A549 (cell line): ENCODE measurements at regions not wholly inside any gene's neighbourhood (a gene's known extent, or its start where the extent isn't known, plus 50 kb on each side); places are given as distances from the start of the nearest gene placed in this dataset.
A peak's percentile ranks its signal among the peaks of the same experiment; 100 is the strongest.

ENCODE experiments used
- ATAC-seq, 2 experiments: fragments of 200-7000 bp in 1 of 2; fragments of >200 bp in 1 of 2; cut with Nextera tagmentation in 1 of 2; cut with Tn5 transposase in 1 of 2; 3 replicates each; pipeline versions ENCODE4 v1.8.0 to v1.9.1; 2018 to 2020; ENCODE audit warnings: mild to moderate bottlenecking in 1 of 2, moderate library complexity in 1 of 2
- CTCF ChIA-PET: fragments of 300-600 bp; sonication (Branson Sonifier 250); formaldehyde crosslinking; extraction: SDS; loops from one replicate; lab custom pipeline; 2021; ENCODE audit warnings: antibody characterized with exemption, inconsistent platforms; lab: Yijun Ruan, JAX
- POLR2A ChIA-PET: fragments of 350-600 bp; formaldehyde crosslinking; extraction: SDS; loops from one replicate; lab custom pipeline; 2021; ENCODE audit warnings: antibody characterized with exemption, inconsistent platforms; lab: Yijun Ruan, JAX
- DNase-seq, 2 experiments: peaks; one replicate each; pipeline versions ENCODE4 v3.0.0 to v3.0.0-alpha.2; 2011 to 2016; ENCODE audit warnings: low read depth in 1 of 2, low spot score in 1 of 2
- FAIRE-seq: peaks from 2 replicates; lab custom pipeline; 2011; peaks lifted over from hg19 to GRCh38; lab: Jason Lieb, UNC
- H3K27ac ChIP-seq, 2 experiments: fragments of >200 bp; sonication (Bioruptor Twin); formaldehyde crosslinking; 3 replicates each; pipeline ENCODE4 v1.5.1; 2016 to 2017
- H3K4me1 ChIP-seq: fragments of >200 bp; sonication (Bioruptor Twin); formaldehyde crosslinking; 3 replicates; pipeline ENCODE4 v1.6.1; 2016
- H3K4me2 ChIP-seq: fragments of >200 bp; sonication (Bioruptor Twin); formaldehyde crosslinking; 3 replicates; pipeline ENCODE4 v1.6.1; 2016
- H3K4me3 ChIP-seq: fragments of >200 bp; sonication (Bioruptor Twin); formaldehyde crosslinking; 3 replicates; pipeline ENCODE4 v1.5.1; 2016
- H3K9me3 ChIP-seq: fragments of >200 bp; sonication (Bioruptor Twin); formaldehyde crosslinking; 3 replicates; pipeline ENCODE4 v1.6.1; 2016
- BHLHE40 ChIP-seq: IDR thresholded peaks from 2 replicates; pipeline ENCODE4 v1.6.1; 2012; ENCODE audit warnings: low read depth, low read length, inconsistent platforms
- CEBPB ChIP-seq, 2 experiments: fragments of >200 bp in 1 of 2; sonication (Bioruptor Twin) in 1 of 2; formaldehyde crosslinking in 1 of 2; IDR thresholded peaks; 2 replicates each; pipeline ENCODE4 v1.6.1; 2012 to 2016
- CTCF ChIP-seq: fragments of >200 bp; sonication (Bioruptor Twin); formaldehyde crosslinking; IDR thresholded peaks from 3 replicates; pipeline ENCODE4 v1.5.1; 2016
- HOXB13 ChIP-seq: fragments of 250-450 bp; sonication (Bioruptor Pico); IDR thresholded peaks from 2 replicates; pipeline ENCODE4 v1.5.0; 2020; ENCODE audit warnings: low read depth, mild to moderate bottlenecking, moderate library complexity
- MAX ChIP-seq: IDR thresholded peaks from 2 replicates; pipeline ENCODE4 v1.6.1; 2012
- MAZ ChIP-seq: fragments of 150-350 bp; IDR thresholded peaks from 2 replicates; pipeline ENCODE4 v1.6.1; 2014; ENCODE audit warnings: antibody characterized with exemption, low read depth, low read length, borderline replicate concordance
- MYC ChIP-seq: IDR thresholded peaks from 2 replicates; pipeline ENCODE4 v1.6.1; 2012; ENCODE audit warnings: mild to moderate bottlenecking, inconsistent platforms, low read length, improper control_type of control experiment, borderline replicate concordance
- RAD21 ChIP-seq, 2 experiments: fragments of >200 bp in 1 of 2; sonication (Bioruptor Twin) in 1 of 2; formaldehyde crosslinking in 1 of 2; IDR thresholded peaks in 1 of 2; conservative IDR thresholded peaks in 1 of 2; 2 replicates in 1 of 2; 3 replicates in 1 of 2; pipeline ENCODE4 v1.6.1; 2012 to 2018; ENCODE audit warnings: inconsistent platforms in 1 of 2
- RFX5 ChIP-seq: fragments of 450-650 bp; IDR thresholded peaks from 2 replicates; pipeline ENCODE4 v1.7.1; 2014; ENCODE audit warnings: antibody characterized with exemption, mild to moderate bottlenecking, moderate library complexity
- SMC3 ChIP-seq: fragments of >200 bp; sonication (Bioruptor Twin); formaldehyde crosslinking; IDR thresholded peaks from 3 replicates; pipeline ENCODE4 v1.6.1; 2018; ENCODE audit warnings: inconsistent platforms
- USF2 ChIP-seq: fragments of 450-650 bp; IDR thresholded peaks from 2 replicates; pipeline ENCODE4 v1.6.1; 2014; ENCODE audit warnings: antibody characterized with exemption
- ZSCAN20 ChIP-seq: fragments of 250-450 bp; sonication (Bioruptor Pico); IDR thresholded peaks from 2 replicates; pipeline ENCODE4 v1.8.0; 2022; ENCODE audit warnings: mild to moderate bottlenecking, moderate library complexity
- WGBS: methylation state at CpG from one replicate; pipeline ENCODE4 v1.1.6; 2017; ENCODE audit errors: missing lambda C conversion rate; 5-methylcytosine and 5-hydroxymethylcytosine counted together
- TF ChIP-seq, protein P1 (sequence below): fragments of >200 bp; sonication (Bioruptor Twin); formaldehyde crosslinking; IDR thresholded peaks from 3 replicates; pipeline ENCODE4 v1.6.1; 2016

- H3K4me3 ChIP-seq: no peak overlapping the region
- no peak for FAIRE-seq
- TF ChIP-seq MAZ: no peak
- TF ChIP-seq ZSCAN20: no peak
- no peak for TF ChIP-seq HOXB13
- no peak overlapping the region for H3K4me2 ChIP-seq
- peak overlapping the region in 1 of 2 experiments; percentile 78; a peak in 3 of 6 replicates for H3K27ac ChIP-seq
- peak in 1 of 2 experiments; percentile 20; a peak in 1 of 6 replicates for ATAC-seq
- no peak for DNase-seq
- WGBS: 83% methylated on average over 1 of the region's 1 CpG
- no peaks in the 10 kb centered on the region for H3K9me3 ChIP-seq
- H3K4me1 ChIP-seq: peaks cover 21% of the 10 kb centered on the region
- ChIA-PET CTCF (interaction anchor here (0.9 to 8.3 kb wide), 25 partner anchors 9 to 486 kb away, joined by 3 to 172 read pairs (median 4); partner anchors contain the start of gene STAT1), POLR2A (no interaction called here)
These were observed 177.4 kb upstream of the NABP1 start for GRCh38 chr2:191500566-191500883.

- FAIRE-seq (no peak), DNase-seq (no peak)
- Histone ChIP-seq H3K27ac (peak overlapping the region; percentile 37 to 78), H3K4me2 (peak overlapping the region; percentile 3; the same call in 1 of the 3 replicates)
- no peak for TF ChIP-seq CEBPB (IDR thresholded peaks at IDR 0.05)
- TF ChIP-seq, all 56 proteins: peak for 0
- no peak overlapping the region for H3K4me3 ChIP-seq
- no peaks in the 10 kb centered on the region for H3K9me3 ChIP-seq
- ATAC-seq: peak; percentile 40 to 58; a peak in 4 of 6 replicates
- 53% methylated on average over 9 of the region's 9 CpGs for WGBS
- CTCF ChIA-PET: interaction anchor here (0.6 to 8.3 kb wide), 67 partner anchors 8 to 555 kb away, joined by 3 to 172 read pairs (median 4); partner anchors contain the start of genes MYO1B and STAT1
- POLR2A ChIA-PET: no interaction called here
- peaks cover 26% of the 10 kb centered on the region for H3K4me1 ChIP-seq
These were observed 176.9 kb upstream of the NABP1 start for GRCh38 chr2:191500884-191501560.

- POLR2A ChIA-PET: no interaction called here
- peak; percentile 52 to 71; a peak in 3 of 6 replicates for ATAC-seq
- H3K4me2 ChIP-seq: peak overlapping the region; percentile 3; the same call in 1 of the 3 replicates
These were observed 176.3 kb upstream of the NABP1 start for GRCh38 chr2:191501561-191502168.

DNA sequence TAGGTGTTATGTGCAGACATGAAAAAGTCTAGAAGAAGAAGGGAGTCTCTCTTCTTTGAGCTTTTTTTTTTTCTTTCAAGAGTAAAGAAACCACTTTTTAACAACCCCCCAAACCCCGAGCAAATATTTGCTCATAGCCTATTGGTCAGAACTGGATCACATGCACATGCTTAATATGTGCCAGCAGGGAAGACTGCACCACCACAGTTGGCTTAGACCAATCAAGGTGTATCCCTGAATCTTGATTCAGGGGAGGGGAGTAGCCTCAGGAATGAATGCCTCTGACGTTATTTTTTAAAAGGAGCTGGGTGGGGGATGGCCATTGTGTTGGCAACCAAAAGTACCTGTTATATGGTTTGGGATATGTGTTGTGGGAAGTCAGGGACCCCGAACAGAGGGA, 171.4 kb upstream of the NABP1 start:
- no peak for TF ChIP-seq MYC
- no peak for TF ChIP-seq BHLHE40
- TF ChIP-seq MAX: no peak
- peak; percentile 69 for TF ChIP-seq USF2
- TF ChIP-seq, protein P1, sequence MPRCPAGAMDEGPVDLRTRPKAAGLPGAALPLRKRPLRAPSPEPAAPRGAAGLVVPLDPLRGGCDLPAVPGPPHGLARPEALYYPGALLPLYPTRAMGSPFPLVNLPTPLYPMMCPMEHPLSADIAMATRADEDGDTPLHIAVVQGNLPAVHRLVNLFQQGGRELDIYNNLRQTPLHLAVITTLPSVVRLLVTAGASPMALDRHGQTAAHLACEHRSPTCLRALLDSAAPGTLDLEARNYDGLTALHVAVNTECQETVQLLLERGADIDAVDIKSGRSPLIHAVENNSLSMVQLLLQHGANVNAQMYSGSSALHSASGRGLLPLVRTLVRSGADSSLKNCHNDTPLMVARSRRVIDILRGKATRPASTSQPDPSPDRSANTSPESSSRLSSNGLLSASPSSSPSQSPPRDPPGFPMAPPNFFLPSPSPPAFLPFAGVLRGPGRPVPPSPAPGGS: no peak
- POLR2A ChIA-PET: no interaction called here
- FAIRE-seq: peak; percentile 61
- H3K4me1 ChIP-seq: peaks cover 55% of the 10 kb centered on the region
- peak overlapping the region; percentile 77 to 83 for H3K27ac ChIP-seq
- ATAC-seq: peak; percentile 92 to 97
- H3K9me3 ChIP-seq: no peaks in the 10 kb centered on the region
- 22% methylated on average over 3 of the region's 3 CpGs for WGBS
- DNase-seq: peak; percentile 38 to 93
- no peak overlapping the region for H3K4me3 ChIP-seq
- H3K4me2 ChIP-seq: peak overlapping the region; percentile 38
- CTCF ChIA-PET: interaction anchor here (0.6 to 7.8 kb wide), 3 partner anchors 336 to 455 kb away, joined by 3 to 86 read pairs (median 4); no protein-coding TSS in a partner anchor

More at GRCh38 chr2:191501561-191502168, 176.3 kb upstream of the NABP1 start:
- WGBS: 76% methylated on average over 3 of the region's 3 CpGs
- DNase-seq (peak; percentile 33 to 64), FAIRE-seq (peak; percentile 56)
- no peaks in the 10 kb centered on the region for H3K9me3 ChIP-seq
- CTCF ChIA-PET: interaction anchor here (0.6 to 8.3 kb wide), 73 partner anchors 8 to 556 kb away, joined by 3 to 172 read pairs (median 4); partner anchors contain the start of genes MYO1B and STAT1
- TF ChIP-seq RAD21 (conservative IDR thresholded peaks at IDR 0.05 in 1 of 2, IDR thresholded peaks at IDR 0.05 in 1 of 2): peak; percentile 87 to 88
- TF ChIP-seq SMC3: peak; percentile 90
- no peak for TF ChIP-seq RFX5
- TF ChIP-seq CTCF: peak; percentile 79
- H3K27ac ChIP-seq: peak overlapping the region; percentile 37 to 83
- peaks cover 32% of the 10 kb centered on the region for H3K4me1 ChIP-seq
- no peak overlapping the region for H3K4me3 ChIP-seq
